ENCODE measurements at regions not wholly inside any gene's neighbourhood (a gene's known extent, or its start where the extent isn't known, plus 50 kb on each side); places are given as distances from the start of the nearest gene placed in this dataset.
"Not testable (repeated sequence)": the region's sequence is repeated elsewhere in the genome, so short reads cannot be mapped to it uniquely, and the experiment has no call there.

DNA sequence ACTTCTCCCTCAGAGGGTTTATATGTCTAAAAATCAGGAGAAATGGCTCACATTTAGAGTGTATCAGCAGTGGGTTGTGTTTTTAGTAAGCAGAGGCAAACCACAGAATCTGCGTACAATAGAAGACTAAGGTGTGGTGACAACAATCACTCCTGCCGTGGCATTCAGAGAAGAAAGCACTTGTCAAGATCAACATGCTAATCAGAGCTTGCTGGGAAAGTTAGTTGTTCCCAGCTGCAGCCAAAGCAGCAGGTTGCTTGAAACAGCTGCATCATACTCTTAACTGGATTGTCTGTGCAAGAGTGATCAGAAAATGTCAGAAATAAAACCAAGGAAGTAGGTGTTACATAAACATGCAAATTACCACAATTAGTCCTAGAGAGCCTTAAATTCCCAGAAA is 616.4 kb downstream of the CDH8 start:
- H3K9ac ChIP-seq (ENCODE audit: low read length): no peak overlapping the region
- H3K27me3 ChIP-seq (ENCODE audit: low read length): no peaks in the 10 kb centered on the region
- no peaks in the 10 kb centered on the region for H3K9me3 ChIP-seq (ENCODE audit: insufficient read depth, low read length)
- no peaks in the 10 kb centered on the region for H3K9me2 ChIP-seq (replicated peaks; ENCODE audit: insufficient read depth, low read length)
- no peaks in the 10 kb centered on the region for H3K79me2 ChIP-seq (ENCODE audit: insufficient read depth, low read length)
- no peak overlapping the region for H3K4me2 ChIP-seq (ENCODE audit: low read depth, low read length, poor library complexity, severe bottlenecking)
- H3K27ac ChIP-seq (ENCODE audit: low read depth, low read length): no peak overlapping the region
- H3K4me3 ChIP-seq (ENCODE audit: insufficient read depth, low read length, poor library complexity, severe bottlenecking): no peak overlapping the region
- H3K36me3 ChIP-seq (ENCODE audit: low read length): no peaks in the 10 kb centered on the region
- no peaks in the 10 kb centered on the region for H3F3A ChIP-seq (ENCODE audit: insufficient read depth)
- H2AFZ ChIP-seq (ENCODE audit: low read depth, low read length, severe bottlenecking): no peak overlapping the region
- H4K20me1 ChIP-seq (ENCODE audit: low read depth, low read length): no peaks in the 10 kb centered on the region
- TF ChIP-seq EZH2phosphoT487 (conservative IDR thresholded peaks at IDR 0.05; ENCODE audit: low read length): no peak
- TF ChIP-seq, protein P1, sequence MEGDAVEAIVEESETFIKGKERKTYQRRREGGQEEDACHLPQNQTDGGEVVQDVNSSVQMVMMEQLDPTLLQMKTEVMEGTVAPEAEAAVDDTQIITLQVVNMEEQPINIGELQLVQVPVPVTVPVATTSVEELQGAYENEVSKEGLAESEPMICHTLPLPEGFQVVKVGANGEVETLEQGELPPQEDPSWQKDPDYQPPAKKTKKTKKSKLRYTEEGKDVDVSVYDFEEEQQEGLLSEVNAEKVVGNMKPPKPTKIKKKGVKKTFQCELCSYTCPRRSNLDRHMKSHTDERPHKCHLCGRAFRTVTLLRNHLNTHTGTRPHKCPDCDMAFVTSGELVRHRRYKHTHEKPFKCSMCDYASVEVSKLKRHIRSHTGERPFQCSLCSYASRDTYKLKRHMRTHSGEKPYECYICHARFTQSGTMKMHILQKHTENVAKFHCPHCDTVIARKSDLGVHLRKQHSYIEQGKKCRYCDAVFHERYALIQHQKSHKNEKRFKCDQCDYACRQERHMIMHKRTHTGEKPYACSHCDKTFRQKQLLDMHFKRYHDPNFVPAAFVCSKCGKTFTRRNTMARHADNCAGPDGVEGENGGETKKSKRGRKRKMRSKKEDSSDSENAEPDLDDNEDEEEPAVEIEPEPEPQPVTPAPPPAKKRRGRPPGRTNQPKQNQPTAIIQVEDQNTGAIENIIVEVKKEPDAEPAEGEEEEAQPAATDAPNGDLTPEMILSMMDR (IDR thresholded peaks at IDR 0.05; ENCODE audit: insufficient read depth, low read length, poor library complexity, severe bottlenecking): no peak

DNA sequence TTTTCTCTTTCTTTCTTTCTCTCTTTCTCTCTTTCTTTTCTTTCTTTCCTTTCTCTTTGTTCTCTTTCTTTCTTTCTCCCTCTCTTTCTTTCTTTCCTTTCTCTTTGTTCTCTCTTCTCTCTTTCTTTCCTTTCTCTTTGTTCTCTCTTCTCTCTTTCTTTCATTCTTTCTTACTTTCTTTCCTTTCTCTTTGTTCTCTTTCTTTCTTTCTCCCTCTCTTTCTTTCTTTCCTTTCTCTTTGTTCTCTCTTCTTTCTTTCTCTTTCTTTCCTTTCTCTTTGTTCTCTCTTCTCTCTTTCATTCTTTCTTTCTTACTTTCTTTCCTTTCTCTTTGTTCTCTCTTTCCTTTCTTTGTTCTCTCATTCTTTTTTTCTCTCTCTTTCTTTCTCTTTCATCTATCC is 617.4 kb downstream of the CDH8 start:
- not testable (repeated sequence) for H3K27me3 ChIP-seq (ENCODE audit: low read length); H3K79me2 ChIP-seq (ENCODE audit: insufficient read depth, low read length); H3K4me2 ChIP-seq (ENCODE audit: low read depth, low read length, poor library complexity, severe bottlenecking); H4K20me1 ChIP-seq (ENCODE audit: low read depth, low read length); H3F3A ChIP-seq (ENCODE audit: insufficient read depth); H2AFZ ChIP-seq (ENCODE audit: low read depth, low read length, severe bottlenecking); H3K27ac ChIP-seq (ENCODE audit: low read depth, low read length); H3K9me2 ChIP-seq (replicated peaks; ENCODE audit: insufficient read depth, low read length); H3K4me3 ChIP-seq (ENCODE audit: insufficient read depth, low read length, poor library complexity, severe bottlenecking); H3K9ac ChIP-seq (ENCODE audit: low read length); H3K36me3 ChIP-seq (ENCODE audit: low read length); H3K9me3 ChIP-seq (ENCODE audit: insufficient read depth, low read length)

DNA sequence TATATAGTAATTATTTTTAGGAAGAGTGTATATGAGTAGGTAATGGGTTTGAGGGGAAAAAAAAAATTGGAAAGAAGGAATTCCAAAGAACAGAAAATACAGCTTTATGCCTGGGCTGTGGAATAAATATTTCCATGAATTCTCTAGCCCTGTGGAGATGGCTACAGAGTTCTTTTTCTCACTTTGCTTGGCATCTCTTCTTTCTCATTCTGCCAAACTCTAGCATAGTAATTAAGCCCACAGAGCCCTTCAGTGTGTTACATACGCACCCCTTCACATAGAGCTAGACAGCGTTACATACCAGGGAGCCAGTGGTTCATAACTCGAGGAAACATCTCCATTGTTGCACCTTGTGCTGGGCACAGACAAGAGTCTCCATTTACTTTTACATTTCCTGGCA is 621.1 kb downstream of the CDH8 start:
- Histone ChIP-seq H3K27me3 (ENCODE audit: low read length) (no peaks in the 10 kb centered on the region), H3K4me2 (ENCODE audit: low read depth, low read length, poor library complexity, severe bottlenecking) (no peak overlapping the region), H3K4me3 (ENCODE audit: insufficient read depth, low read length, poor library complexity, severe bottlenecking) (no peak overlapping the region), H3K36me3 (ENCODE audit: low read length) (no peaks in the 10 kb centered on the region), H3K9me2 (replicated peaks; ENCODE audit: insufficient read depth, low read length) (no peaks in the 10 kb centered on the region), H4K20me1 (ENCODE audit: low read depth, low read length) (no peaks in the 10 kb centered on the region), H3K27ac (ENCODE audit: low read depth, low read length) (no peak overlapping the region), H3K79me2 (ENCODE audit: insufficient read depth, low read length) (no peaks in the 10 kb centered on the region), H3F3A (ENCODE audit: insufficient read depth) (no peaks in the 10 kb centered on the region), H2AFZ (ENCODE audit: low read depth, low read length, severe bottlenecking) (no peak overlapping the region), H3K9ac (ENCODE audit: low read length) (no peak overlapping the region), H3K9me3 (ENCODE audit: insufficient read depth, low read length) (no peaks in the 10 kb centered on the region)
- no peak for TF ChIP-seq EZH2phosphoT487 (conservative IDR thresholded peaks at IDR 0.05; ENCODE audit: low read length)
- TF ChIP-seq, protein P1 (IDR thresholded peaks at IDR 0.05; ENCODE audit: insufficient read depth, low read length, poor library complexity, severe bottlenecking): no peak

DNA sequence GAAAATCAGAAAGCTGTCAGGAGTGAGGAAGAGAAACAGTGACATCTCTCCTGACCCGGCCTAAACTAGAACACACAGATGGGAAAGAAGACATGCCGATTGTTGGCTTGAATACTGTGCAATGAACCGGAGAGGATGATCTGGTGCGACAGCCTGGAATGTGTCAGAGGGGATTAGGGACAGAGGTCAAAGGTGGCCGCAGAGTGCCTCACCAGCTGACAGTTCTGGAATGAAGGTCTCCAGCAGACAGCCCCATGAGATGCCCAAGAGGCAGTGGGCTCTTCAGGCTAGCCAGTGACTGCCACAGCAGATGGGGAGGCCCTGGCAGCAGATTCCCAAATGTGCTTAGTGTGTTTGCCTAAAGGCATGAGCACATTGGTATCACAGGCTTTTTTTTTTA is 623.2 kb downstream of the CDH8 start:
- Histone ChIP-seq H3K9ac (ENCODE audit: low read length) (no peak overlapping the region), H3K9me2 (replicated peaks; ENCODE audit: insufficient read depth, low read length) (no peaks in the 10 kb centered on the region), H3K4me3 (ENCODE audit: insufficient read depth, low read length, poor library complexity, severe bottlenecking) (no peak overlapping the region), H2AFZ (ENCODE audit: low read depth, low read length, severe bottlenecking) (no peak overlapping the region), H3K27me3 (ENCODE audit: low read length) (no peaks in the 10 kb centered on the region), H3F3A (ENCODE audit: insufficient read depth) (no peaks in the 10 kb centered on the region), H3K27ac (ENCODE audit: low read depth, low read length) (no peak overlapping the region), H3K36me3 (ENCODE audit: low read length) (no peaks in the 10 kb centered on the region), H3K79me2 (ENCODE audit: insufficient read depth, low read length) (no peaks in the 10 kb centered on the region), H3K4me2 (ENCODE audit: low read depth, low read length, poor library complexity, severe bottlenecking) (no peak overlapping the region), H3K9me3 (ENCODE audit: insufficient read depth, low read length) (no peaks in the 10 kb centered on the region), H4K20me1 (ENCODE audit: low read depth, low read length) (no peaks in the 10 kb centered on the region)
- no peak for TF ChIP-seq EZH2phosphoT487 (conservative IDR thresholded peaks at IDR 0.05; ENCODE audit: low read length)
- TF ChIP-seq, protein P1 (IDR thresholded peaks at IDR 0.05; ENCODE audit: insufficient read depth, low read length, poor library complexity, severe bottlenecking): no peak

All from SU-DHL-6 (cell line).